ENCODE measurements at regions not wholly inside any gene's neighbourhood (a gene's known extent, or its start where the extent isn't known, plus 50 kb on each side); places are given as distances from the start of the nearest gene placed in this dataset.

DNA sequence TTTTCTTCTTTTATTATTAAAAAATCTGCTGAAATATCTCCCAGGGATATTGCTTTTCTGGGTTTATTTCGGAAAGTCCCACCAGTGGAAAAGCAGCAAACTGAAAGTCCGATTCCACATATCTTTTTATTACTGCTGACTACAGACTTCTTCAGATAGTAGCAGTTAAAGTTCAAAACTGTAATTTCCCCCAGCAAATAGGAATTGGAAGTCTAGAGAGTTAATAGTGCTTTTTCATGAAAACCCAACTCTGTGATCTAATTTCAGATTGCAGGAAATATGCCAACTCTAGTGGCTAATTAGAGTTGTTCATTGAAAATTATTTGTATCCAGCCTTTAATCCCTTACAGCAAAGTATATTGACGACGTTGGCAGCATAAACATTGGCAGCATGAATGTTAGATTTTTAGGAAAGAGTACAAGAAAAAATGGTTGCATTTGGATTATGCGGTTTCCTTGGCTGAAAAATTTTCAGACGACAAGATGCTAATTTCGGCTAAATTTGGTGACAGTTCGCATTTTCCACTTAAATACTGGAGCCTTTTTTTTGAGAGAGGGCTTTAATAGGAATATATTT lies 472.9 kb upstream of the CBLB start:
- TF ChIP-seq, protein P1, sequence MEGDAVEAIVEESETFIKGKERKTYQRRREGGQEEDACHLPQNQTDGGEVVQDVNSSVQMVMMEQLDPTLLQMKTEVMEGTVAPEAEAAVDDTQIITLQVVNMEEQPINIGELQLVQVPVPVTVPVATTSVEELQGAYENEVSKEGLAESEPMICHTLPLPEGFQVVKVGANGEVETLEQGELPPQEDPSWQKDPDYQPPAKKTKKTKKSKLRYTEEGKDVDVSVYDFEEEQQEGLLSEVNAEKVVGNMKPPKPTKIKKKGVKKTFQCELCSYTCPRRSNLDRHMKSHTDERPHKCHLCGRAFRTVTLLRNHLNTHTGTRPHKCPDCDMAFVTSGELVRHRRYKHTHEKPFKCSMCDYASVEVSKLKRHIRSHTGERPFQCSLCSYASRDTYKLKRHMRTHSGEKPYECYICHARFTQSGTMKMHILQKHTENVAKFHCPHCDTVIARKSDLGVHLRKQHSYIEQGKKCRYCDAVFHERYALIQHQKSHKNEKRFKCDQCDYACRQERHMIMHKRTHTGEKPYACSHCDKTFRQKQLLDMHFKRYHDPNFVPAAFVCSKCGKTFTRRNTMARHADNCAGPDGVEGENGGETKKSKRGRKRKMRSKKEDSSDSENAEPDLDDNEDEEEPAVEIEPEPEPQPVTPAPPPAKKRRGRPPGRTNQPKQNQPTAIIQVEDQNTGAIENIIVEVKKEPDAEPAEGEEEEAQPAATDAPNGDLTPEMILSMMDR (IDR thresholded peaks at IDR 0.05; ENCODE audit: insufficient read depth, low read length) = no peak
- DNase-seq (ENCODE audit: low read depth) = no peak
- H3K4me3 ChIP-seq (ENCODE audit: low read depth, low read length) = no peak overlapping the region

GRCh38 chr3:106342386-106342785 lies 473.6 kb upstream of the CBLB start:
- no peak for DNase-seq (ENCODE audit: low read depth)
- no peak overlapping the region for H3K4me3 ChIP-seq (ENCODE audit: low read depth, low read length)
- TF ChIP-seq, protein P1 (IDR thresholded peaks at IDR 0.05; ENCODE audit: insufficient read depth, low read length) = no peak

- no peak for DNase-seq (ENCODE audit: low read depth)
- TF ChIP-seq, protein P1 (IDR thresholded peaks at IDR 0.05; ENCODE audit: insufficient read depth, low read length) = no peak
- no peak overlapping the region for H3K4me3 ChIP-seq (ENCODE audit: low read depth, low read length)
These were observed 475.0 kb upstream of the CBLB start for GRCh38 chr3:106343811-106344210.

GRCh38 chr3:106345353-106346027 lies 476.7 kb upstream of the CBLB start:
- DNase-seq (ENCODE audit: low read depth) = peak; percentile 96
- TF ChIP-seq, protein P1 (IDR thresholded peaks at IDR 0.05; ENCODE audit: insufficient read depth, low read length) = no peak
- no peak overlapping the region for H3K4me3 ChIP-seq (ENCODE audit: low read depth, low read length)

GRCh38 chr3:106347350-106347749 lies 478.5 kb upstream of the CBLB start:
- H3K4me3 ChIP-seq (ENCODE audit: low read depth, low read length) = no peak overlapping the region
- TF ChIP-seq, protein P1 (IDR thresholded peaks at IDR 0.05; ENCODE audit: insufficient read depth, low read length) = no peak
- no peak for DNase-seq (ENCODE audit: low read depth)

- no peak overlapping the region for H3K4me3 ChIP-seq (ENCODE audit: low read depth, low read length)
- TF ChIP-seq, protein P1 (IDR thresholded peaks at IDR 0.05; ENCODE audit: insufficient read depth, low read length) = no peak
- DNase-seq (ENCODE audit: low read depth) = no peak
These were observed 479.4 kb upstream of the CBLB start for GRCh38 chr3:106348139-106348690.
